Omental fat pad (tissue), 3 donors: ENCODE measurements at regions not wholly inside any gene's neighbourhood (a gene's known extent, or its start where the extent isn't known, plus 50 kb on each side); places are given as distances from the start of the nearest gene placed in this dataset.

ENCODE experiments used
- ATAC-seq: fragments of 150-250 bp; one replicate; pipeline ENCODE4 v1.9.1; 2016; ENCODE audit warnings: mild to moderate bottlenecking, moderate library complexity; ENCODE audit not compliant: low FRiP score
- DNase-seq: peaks from one replicate; pipeline ENCODE4 v3.0.0-alpha.2; 2019; ENCODE audit warnings: low spot score
- TF ChIP-seq, protein P1 (sequence below), 3 donors: fragments of 450-650 bp; IDR thresholded peaks; one replicate each; pipeline ENCODE4 v1.5.1; 2016 to 2017; ENCODE audit warnings: antibody characterized with exemption in 3 of 3, mild to moderate bottlenecking in 3 of 3, moderate library complexity in 2 of 3

DNA sequence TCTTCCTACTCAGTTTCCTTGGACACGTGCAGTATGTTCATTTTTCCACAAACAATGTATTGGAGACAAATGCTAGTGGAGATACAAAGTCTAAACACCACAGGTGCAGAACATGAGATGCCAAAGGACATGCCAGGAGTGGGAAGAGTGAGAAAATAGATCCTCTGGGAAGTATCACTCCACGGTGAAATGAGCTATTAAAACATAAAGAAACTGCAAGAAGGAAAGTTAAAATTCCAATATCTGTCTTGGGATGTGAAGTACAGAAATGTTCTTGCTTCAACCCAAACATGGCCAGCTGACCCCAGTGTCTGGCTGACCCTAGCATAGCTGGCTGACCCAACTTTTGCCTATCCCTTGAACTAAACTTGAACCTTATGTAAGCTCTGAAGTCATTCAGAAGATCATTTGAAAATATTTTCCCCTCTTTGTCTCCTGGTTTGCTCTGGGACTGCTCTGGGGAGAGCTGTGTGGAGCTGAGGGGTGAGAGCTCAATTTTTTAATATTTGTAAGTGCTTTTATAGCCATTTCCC is 59.5 kb downstream of the FZD1 start:
- no peak for DNase-seq
- no peak for ATAC-seq
- TF ChIP-seq, protein P1, sequence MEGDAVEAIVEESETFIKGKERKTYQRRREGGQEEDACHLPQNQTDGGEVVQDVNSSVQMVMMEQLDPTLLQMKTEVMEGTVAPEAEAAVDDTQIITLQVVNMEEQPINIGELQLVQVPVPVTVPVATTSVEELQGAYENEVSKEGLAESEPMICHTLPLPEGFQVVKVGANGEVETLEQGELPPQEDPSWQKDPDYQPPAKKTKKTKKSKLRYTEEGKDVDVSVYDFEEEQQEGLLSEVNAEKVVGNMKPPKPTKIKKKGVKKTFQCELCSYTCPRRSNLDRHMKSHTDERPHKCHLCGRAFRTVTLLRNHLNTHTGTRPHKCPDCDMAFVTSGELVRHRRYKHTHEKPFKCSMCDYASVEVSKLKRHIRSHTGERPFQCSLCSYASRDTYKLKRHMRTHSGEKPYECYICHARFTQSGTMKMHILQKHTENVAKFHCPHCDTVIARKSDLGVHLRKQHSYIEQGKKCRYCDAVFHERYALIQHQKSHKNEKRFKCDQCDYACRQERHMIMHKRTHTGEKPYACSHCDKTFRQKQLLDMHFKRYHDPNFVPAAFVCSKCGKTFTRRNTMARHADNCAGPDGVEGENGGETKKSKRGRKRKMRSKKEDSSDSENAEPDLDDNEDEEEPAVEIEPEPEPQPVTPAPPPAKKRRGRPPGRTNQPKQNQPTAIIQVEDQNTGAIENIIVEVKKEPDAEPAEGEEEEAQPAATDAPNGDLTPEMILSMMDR (IDR thresholded peaks at IDR 0.05): no peak

DNA sequence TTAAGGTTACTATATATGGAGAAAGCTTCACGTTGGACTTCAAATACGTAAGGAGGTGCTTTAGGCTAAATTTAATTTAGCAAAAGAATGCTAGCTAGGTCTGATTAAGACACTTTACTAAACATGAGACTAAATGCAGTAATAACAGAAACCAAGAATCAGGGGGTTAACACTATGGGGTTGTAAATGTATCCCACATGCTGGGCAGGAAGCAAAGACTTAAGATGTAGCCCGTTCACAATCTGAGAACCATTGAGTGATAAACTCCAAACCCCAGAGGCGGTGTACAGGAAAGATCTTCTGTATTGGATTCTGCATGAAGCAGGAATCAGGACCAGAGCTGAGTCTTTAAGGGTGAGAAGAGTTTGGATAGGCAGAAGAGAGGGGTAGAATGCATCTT is 60.4 kb downstream of the FZD1 start:
- no peak for ATAC-seq
- TF ChIP-seq, protein P1 (IDR thresholded peaks at IDR 0.05): no peak
- no peak for DNase-seq

DNA sequence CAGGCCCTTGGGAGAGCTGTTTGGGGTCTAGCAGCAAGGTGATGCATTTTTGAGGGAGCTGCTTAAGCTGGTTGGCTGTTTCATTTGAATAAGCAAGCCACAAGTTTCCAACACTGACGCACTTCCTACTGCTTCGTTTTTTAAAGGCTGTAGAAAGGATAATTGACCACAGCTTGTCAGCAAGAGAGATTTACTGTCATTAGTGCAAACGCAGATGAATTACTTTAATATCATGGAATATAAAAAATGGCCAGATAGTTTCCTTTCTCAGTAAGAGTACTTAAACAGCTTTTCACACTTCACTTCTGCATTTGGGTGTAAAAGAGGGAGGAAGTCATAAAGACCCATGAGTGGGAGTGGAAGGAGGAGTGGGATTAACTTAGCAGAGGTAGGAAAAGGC is 61.5 kb downstream of the FZD1 start:
- ATAC-seq (no peak), DNase-seq (no peak)
- TF ChIP-seq, protein P1 (IDR thresholded peaks at IDR 0.05): no peak

DNA sequence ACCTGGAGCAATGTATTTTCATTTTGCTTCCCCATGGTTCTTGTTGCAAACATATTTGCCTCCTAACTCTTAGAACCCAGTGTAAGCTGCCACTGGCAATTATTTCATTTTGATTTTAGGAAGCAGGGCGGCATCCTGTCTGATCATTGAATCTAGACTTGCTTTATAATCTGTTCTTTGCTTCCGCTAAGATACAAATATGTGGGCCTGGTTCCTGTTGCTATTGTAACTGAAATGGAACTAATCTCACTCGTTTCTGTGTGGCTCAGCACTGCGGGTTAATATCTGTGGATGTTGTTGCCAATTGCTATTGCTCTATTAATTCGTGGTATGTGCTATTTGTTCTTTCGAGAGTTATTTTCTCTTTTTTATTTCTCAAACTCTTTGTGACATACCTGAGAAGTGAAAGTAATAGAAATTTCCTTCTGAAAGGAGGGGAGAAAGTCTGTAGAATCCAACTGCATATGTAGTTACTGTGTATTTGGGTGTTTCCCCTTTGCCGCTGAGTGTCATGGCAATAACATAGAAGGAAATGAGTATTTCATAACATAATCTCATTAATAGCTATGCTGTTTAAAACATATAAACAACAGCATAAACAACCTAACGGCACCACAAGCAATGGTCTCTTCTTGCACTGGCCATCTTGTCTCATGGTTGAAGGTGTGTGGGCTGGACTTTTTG is 62.4 kb downstream of the FZD1 start:
- ATAC-seq (no peak), DNase-seq (no peak)
- TF ChIP-seq, protein P1 (IDR thresholded peaks at IDR 0.05): no peak

DNA sequence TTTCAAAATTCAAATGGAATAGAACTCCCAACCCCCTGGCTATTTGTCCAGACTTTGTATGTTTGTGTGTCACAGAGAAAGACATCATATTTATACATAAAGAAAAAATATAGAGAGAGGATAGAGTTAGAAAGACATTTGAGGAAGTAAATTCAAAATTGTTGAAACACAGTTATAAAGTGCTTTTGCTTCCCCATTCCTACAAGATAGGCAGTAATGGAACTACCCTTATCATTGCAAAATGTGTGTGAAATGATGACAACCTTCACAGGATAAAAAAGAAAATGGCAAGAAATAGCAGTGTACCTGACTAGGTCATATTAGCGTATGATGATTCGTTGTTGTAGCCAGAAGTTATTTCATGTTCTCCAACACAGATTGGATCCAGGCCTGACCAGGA is 63.1 kb downstream of the FZD1 start:
- DNase-seq: no peak
- no peak for ATAC-seq
- TF ChIP-seq, protein P1 (IDR thresholded peaks at IDR 0.05): no peak

DNA sequence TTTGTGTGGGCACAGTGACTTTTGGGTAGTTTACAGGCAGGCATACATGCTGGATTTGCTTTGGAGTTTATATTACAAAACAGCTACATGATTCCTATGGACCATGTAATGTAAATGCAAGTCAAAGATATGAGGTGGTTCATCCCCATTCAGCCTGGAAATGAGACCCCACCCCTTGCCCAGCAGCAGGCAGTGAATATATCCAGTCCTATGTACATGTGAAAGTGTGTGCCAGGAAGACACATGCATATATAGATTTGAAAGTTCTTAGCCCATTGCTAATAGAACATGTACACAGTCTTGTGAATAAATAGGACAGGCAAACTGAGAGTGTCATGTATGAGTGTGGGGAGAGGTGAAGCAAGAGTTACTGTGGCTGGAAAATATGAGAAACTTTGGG is 65.3 kb downstream of the FZD1 start:
- ATAC-seq: no peak
- TF ChIP-seq, protein P1 (IDR thresholded peaks at IDR 0.05): no peak

DNA sequence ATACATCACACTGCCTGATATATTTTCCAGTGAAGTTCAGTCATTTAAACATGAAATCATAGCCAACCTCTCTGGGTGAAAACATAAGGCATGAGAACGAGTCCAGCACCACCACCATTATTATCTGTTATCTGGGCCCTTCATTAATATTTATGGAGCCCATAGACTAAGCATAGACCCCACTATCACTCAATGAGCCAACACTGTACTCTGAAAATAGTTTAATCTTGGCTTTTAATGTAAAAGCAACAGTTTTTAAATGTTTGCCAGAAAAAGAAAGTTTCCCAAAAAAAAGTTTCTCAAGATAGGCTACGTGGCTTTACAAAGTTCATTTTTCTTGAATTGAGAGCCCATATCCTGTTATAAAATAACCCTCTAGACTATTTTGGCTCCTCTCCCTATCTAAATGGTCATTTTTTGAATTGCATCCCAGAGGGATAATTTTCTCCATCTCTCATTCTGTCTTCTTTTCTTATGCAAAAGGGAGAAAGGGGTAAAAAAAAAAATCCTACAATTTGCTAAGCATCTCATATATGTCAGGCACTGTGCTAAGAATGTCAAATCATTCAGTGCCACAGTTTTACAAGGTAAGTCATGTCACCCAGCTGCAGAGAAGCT is 66.1 kb downstream of the FZD1 start:
- TF ChIP-seq, protein P1 (IDR thresholded peaks at IDR 0.05): no peak
- ATAC-seq (no peak), DNase-seq (no peak)

More for the DNA sequence above, 65.3 kb downstream of the FZD1 start:
- DNase-seq: no peak
